ENCODE measurements at regions not wholly inside any gene's neighbourhood (a gene's known extent, or its start where the extent isn't known, plus 50 kb on each side); places are given as distances from the start of the nearest gene placed in this dataset.

- DNase-seq (ENCODE audit: low read depth): no peak
These were observed 54.1 kb upstream of the PIK3C2G start for GRCh38 chr12:18207266-18207665.

DNA sequence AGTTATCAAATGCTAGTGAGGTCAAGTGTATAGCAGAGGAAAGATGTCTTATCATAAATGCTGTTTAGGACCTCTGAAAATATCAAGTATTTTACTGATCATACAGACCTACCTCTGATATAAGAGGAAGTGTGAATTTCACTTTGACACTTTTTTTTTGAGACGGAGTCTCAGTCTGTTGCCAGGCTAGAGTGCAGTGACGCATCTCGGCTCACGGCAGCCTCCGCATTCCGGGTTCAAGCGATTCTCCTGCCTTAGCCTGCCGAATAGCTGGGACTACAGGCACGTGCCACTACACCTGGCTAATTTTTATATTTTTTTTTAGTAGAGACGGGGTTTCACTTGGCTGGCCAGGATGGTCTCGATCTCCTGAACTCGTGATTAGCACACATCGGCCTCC, 55.1 kb upstream of the PIK3C2G start:
- no peak for DNase-seq (ENCODE audit: low read depth)

DNA sequence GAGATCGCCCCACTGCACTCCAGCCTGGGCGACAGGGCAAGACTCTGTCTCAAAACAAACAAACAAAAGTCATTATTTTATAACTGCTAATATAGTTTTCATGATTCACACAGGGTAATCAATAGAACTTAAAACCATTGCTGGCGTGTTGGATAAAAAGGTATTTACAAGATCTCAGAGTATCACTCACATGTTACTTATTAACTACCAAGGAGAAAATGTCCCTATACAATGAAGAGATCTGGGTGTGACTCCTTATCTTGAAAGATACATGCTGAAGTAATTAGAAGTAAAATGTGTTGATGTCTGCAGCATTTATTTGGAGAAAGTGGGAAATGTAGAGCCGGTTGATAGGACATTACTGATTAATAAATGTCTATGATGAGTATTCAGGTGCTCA, 57.3 kb upstream of the PIK3C2G start:
- DNase-seq (ENCODE audit: low read depth): no peak

DNA sequence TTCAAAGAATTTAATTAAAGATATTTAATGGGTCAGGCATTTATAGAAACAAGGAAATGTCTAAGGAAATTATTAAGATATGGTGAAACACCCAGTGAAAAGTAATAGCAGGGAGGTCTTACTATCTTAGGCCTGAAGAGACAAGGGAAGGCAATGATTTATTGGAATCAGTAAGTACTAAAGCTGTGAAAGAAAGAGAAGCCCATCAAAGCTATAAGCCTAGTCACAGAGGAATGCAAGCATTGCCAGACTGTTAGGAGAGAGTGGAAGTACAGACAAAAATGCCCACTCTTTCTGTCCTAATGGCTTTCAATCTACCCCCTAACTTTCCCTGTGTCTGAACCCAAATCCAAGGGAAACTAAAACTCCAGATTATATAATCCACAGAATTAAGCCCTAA, 69.2 kb upstream of the PIK3C2G start:
- no peak for DNase-seq (ENCODE audit: low read depth)

- DNase-seq (ENCODE audit: low read depth): no peak
These were observed 78.2 kb upstream of the PIK3C2G start for GRCh38 chr12:18183141-18183540.

DNA sequence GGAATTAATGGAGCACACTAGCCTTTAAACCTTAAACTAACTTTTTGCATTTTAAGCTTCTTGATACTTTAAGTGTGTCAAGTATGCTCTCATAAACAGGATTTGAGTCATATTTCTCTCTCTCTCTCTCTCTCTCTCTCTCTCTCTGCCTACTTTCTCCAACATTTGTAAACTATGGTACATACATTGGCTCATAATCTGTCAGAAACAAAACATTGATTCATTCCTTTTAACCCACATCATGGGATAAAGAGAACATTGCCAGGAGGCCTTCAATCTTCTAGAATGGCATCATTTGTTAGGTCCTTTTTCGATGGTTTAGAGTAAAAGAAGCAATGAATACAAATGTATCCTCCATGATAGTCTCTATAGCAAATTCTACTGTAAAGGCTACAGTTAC, 81.6 kb upstream of the RERGL start:
- peak; percentile 14 for DNase-seq (ENCODE audit: low read depth)

DNA sequence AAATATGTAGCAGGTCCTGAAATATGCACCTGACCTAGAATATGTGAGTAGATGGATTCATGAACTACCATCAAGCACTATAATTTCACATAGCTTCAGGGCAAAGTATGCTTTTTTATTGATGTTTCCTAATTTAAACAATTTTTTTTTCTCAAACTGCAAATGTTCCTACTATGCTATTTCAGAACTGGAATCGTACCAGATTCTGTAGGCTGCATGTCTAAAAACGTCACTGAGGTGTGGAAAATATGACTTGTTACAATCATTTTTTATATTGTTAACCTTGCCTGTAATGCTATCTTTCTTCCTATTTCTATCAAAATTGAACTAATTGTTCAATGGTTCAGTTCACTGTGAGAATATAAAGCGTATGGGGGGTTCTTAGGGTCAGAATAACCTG, 78.0 kb upstream of the RERGL start:
- no peak for DNase-seq (ENCODE audit: low read depth)

DNA sequence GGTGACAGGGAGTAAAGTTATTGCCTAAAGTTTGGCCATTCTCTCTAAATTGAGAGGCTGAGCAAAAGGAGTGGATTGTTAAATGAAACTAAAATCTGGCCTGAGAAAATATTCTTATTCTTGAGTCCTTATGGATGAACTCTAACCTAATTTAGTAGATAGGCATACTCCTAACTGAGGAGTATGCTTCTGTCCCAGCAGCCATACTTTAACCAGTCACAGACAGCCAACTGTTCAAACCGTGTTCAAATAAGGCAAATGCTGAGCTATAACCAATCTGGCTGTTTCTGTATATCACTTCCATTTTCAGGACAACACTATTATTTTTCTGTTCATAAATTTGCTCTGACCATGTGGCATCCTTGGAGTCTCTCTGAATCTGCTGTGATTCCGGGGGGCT, 75.9 kb upstream of the RERGL start:
- no peak for DNase-seq (ENCODE audit: low read depth)

DNA sequence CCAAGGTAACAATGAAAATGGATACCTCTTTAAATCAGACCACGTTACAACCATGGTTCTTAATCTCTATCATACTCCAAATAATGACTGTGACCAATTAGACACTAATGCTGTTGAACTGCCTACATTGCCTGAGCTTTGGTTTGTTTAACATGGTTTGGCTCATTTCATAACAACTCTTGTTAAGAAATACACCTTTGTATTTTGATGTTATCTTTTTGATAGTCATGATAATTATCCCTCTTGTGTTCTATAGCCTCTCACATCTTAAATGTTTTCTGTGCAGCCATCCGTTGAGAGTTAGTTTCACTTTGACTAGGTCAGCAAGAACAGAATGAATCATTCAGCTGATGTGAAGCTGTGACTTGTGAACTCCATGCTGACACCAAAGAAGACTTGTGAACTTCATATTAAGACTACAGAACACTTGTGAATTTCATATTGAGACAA, 75.5 kb upstream of the RERGL start:
- DNase-seq (ENCODE audit: low read depth): peak; percentile 49

DNA sequence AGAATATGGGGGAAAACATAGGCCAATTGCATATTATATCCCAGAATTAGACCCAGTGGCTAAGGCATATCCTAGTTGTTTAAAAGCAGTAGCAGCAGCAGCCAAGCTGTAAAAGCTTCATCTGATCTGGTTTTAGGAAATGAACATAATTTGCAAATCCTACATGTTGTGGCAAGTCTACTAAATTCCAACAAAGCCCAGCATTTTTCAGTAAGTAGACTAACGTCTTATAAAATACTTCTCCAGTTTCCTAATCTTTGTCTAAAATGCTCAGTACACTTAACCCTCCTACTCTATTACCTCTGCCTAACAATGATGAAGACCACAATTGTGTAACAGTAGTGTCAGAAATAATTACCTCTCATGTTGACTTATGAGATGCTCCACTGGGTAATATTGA, 70.9 kb upstream of the RERGL start:
- no peak for DNase-seq (ENCODE audit: low read depth)

DNA sequence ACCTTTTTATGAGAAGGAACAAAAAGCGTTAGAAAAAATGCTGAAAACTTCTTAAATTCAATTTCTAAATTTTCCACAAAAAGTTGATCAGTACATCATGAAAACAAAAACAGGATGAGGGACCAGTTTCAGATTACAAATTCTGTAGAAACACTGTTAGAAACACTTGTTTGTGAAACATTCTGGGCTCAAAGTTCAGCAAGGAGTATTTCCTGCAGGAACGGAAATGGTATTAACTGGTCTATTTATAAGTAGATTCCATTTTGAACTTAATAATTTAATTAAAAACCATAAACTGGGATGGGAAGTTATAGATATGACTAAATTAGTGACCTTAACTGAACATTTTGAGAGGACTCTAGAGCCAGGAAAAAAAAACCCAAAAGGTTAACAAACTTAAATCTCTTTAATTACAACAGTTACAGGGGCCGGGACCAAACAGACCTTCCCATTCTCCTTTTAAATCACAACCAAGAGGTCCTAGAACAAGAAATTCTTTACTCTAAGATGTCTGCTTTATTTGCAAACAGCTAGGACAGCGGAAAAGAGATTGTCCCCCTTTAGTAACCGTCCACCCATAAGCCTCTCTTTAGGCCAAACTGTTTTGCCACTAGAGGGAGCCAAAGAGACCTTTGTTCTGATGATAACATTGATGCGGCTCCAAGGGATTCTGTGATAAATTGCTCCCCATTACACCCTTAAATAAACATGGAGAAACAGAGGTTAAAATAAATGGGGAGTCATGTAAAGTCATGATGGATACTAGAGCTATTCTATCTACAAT, 69.0 kb upstream of the RERGL start:
- DNase-seq (ENCODE audit: low read depth): no peak

- no peak for DNase-seq (ENCODE audit: low read depth)
These were observed 63.8 kb upstream of the RERGL start for GRCh38 chr12:18153826-18154225.

DNA sequence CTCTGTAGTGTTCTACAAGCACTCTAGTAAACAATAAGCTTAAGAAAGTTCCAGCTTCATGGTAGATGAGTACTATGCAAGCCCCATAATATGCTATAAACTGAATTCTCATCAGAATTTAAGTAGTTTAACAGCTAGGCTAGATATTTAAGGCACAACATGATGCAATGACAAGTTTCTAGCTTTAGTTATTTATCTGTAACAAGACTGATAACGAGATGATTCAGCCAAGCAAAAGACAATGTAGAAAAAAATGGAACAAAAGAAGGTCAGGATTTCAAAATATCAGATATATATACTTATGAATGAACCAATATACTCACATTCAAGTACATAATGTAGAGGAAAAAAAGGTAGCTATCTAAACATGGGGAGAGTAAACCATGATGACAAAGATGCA, 61.0 kb upstream of the RERGL start:
- no peak for DNase-seq (ENCODE audit: low read depth)

- no peak for DNase-seq (ENCODE audit: low read depth)
These were observed 59.0 kb upstream of the RERGL start for GRCh38 chr12:18148961-18149360.

- no peak for DNase-seq (ENCODE audit: low read depth)
These were observed 56.4 kb upstream of the RERGL start for GRCh38 chr12:18146363-18146762.

- DNase-seq (ENCODE audit: low read depth): no peak
These were observed 55.9 kb upstream of the RERGL start for GRCh38 chr12:18145924-18146323.

DNA sequence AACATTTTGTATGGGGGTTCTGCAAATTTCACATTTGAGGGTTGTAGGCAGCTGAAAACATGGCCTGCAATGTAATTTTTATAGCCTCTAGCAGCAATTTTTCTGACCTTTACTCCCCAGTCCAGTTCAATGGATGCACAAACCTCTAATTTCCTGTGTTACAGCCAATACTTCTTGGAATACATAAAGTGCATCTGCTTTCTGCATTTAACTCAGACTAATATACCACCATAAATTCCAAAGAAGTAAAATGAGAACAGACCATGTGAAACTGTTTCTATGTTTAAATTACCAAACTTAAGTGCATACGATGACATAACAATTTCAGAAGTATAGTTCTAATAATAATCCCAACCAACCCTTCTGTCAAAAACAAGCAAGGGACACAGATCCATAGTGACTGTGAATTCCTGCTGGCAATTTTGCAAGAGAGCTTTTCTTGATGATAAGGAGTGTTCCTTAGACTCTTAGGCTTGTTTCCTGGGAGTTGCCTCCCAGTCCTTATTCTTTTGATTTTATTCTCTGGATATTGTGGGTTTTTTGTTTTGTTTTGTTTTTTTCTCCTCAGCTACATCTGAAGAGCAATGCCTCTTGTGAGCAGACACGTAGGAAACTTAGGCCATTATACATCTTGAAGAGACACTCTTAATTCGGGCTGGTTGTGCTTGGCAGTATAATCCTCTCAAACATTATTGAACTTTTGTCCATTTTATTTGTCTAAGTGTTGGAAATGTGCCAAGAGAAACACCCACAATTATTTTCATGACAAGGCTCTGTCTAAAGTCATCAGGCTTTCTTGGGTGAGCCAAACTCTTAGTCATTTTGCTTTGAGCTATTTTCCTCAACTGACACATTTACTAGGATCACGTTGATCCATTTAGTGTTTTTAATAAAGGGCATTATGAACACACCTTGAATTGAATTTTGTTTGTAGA, 51.3 kb upstream of the RERGL start:
- DNase-seq (ENCODE audit: low read depth): peak; percentile 41

DNA sequence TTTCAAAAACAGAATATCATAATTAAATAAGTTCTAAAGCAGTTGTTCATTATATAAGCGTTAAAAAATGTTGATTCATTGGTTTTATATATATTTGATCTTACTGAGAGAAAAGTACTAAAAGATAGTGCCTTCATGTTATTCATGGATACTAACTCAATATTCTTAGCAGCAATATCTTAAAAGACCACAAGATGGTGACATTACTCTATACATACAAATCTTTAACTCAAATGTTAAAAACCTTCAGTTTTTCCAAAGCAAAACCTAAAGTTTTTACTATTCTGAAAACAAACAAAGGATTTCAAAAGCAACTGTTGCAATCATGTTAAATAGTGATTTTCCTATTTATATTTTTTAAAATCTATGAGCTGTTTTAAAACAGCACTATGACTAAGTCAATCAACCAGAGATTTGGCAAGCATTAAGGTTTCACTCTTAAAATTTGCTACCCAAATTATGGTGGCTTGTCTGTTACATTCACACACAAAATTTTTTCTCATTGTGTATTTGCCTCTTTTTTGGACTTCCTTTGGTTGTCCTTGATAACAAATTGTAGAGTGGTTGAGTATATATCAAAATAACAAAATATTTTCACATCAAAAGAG, 50.1 kb upstream of the RERGL start:
- peak; percentile 39 for DNase-seq (ENCODE audit: low read depth)
